Superior temporal gyrus (tissue), 1 donor: ENCODE measurements at regions not wholly inside any gene's neighbourhood (a gene's known extent, or its start where the extent isn't known, plus 50 kb on each side); places are given as distances from the start of the nearest gene placed in this dataset.
"Not testable (repeated sequence)": the region's sequence is repeated elsewhere in the genome, so short reads cannot be mapped to it uniquely, and the experiment has no call there.

Experiments used
- DNase-seq: peaks from one replicate; pipeline ENCODE4 v3.0.0-alpha.2; 2016; ENCODE audit errors: extremely low spot score

- DNase-seq, result no peak
Observed at GRCh38 chr1:213531369-213532310, 456.1 kb upstream of the PROX1 start.

DNA sequence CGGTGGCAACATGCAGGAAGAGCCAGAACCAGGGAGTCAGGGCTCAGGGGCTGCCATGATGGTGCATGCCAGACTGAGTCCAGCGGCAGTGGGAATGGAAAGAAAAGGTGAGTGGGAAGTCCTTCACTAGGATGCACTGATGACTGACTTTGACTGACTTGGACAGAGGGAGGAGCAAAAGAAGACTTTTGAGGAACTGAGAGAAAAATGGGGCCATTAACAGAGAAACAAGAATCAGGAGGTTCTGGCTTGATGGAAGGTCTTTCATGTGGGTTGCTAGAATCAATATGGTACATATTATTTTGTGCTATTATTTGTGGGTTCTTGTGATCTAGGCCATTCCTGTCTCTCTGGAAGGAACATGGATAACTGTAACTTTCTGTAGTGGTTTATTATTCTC lies 454.6 kb upstream of the PROX1 start:
- DNase-seq, result no peak

DNA sequence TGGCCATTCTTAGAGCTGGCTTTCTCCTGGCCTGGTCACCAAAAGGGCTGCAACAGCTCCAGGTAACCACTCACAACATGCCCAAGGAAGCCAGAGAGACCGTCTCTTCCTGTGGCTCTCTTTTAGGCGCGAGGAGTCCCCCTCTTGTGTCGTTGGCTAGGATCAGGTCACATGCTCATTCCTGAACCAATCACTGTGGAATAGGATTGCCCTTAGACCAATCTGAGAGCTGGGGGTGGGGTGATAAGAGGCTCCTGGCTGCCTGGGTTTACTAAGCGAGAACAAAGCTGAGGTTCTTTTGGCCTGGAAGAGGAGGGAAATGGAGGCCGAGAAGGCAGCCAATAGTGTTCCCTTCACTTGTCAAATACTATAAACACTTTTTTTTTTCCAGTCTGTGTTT lies 452.1 kb upstream of the PROX1 start:
- DNase-seq, result no peak

DNA sequence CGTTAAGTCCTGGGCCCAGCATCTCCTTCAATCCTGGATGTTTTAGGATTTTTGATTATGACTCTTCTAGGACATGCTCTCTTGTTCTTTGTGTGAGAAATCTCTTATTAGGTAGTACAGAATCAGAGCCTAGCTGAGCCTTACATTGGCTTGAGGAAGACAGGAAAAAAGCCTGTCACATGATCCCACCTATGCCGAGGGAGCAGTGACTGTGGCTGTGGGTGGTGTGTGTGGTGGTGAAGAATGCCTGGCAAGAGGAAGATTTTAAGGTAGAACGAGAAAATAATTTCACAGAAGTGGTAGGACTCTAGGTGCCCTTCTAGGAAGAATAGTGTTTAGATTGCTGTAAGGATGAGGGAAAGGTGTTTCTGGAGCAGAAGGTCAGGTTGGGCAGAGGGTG lies 449.5 kb upstream of the PROX1 start:
- no peak for DNase-seq

DNA sequence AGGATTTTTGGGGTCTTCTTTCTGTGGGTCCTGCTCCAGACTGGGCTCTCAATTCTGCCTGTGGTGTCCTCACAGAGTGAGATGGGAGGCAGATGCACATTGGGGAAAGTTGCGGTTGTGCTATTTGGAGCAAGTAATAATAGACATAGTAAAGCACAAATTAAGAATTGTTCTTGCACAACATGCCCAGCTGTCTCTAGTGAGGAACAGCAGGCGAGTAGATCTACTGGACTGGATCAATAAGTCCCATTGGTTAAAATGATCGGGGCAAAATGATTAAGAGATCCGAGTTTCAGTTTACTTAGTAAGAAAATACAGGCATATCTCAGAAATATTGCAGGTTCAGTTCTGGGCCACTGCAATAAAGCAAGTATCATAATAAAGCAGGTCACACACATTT lies 448.3 kb upstream of the PROX1 start:
- DNase-seq, result no peak

- DNase-seq, result no peak
Observed at GRCh38 chr1:213541641-213542040, 446.1 kb upstream of the PROX1 start.

GRCh38 chr1:213545181-213545580 lies 442.6 kb upstream of the PROX1 start:
- DNase-seq, result not testable (repeated sequence)

GRCh38 chr1:213549982-213550381 lies 437.8 kb upstream of the PROX1 start:
- DNase-seq, result no peak

- no peak for DNase-seq
Observed at GRCh38 chr1:213550804-213551203, 437.0 kb upstream of the PROX1 start.

DNA sequence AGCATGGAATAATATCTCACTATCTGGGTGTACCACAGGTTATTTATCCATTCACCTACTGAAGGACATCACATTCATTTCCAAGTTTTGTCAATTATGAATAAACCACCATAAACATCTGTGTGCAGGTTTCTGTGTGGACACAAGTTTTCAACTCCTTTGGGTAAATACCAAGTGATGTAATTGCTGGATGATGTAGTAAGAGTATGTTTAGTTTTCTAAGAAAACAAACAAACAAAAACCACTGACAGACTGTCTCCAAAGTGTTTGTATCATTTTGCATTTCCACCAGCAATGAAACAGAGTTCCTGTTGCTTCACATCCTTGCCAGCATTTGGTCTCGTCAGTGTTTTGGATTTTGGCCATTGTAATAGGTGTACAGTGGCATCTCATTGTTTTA lies 435.7 kb upstream of the PROX1 start:
- DNase-seq, result no peak

DNA sequence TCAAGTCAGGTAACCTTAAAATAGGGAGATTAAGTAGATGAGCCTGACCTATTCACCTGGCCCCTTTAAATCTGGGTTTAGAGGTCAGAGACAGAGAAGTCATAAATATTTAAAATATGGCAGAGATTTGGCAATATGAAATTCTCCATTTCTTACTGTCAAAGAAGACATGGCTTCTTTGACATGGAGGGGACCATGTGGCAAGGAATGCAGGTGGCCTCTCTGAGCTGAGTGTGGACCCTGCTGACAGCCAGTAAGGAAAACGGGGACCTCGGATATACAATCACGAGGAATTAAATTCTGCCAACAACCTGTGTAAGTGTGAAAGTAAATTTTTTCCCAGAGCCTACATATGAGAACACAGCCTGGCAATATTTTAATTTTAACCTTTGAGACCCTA lies 427.5 kb upstream of the PROX1 start:
- no peak for DNase-seq

DNA sequence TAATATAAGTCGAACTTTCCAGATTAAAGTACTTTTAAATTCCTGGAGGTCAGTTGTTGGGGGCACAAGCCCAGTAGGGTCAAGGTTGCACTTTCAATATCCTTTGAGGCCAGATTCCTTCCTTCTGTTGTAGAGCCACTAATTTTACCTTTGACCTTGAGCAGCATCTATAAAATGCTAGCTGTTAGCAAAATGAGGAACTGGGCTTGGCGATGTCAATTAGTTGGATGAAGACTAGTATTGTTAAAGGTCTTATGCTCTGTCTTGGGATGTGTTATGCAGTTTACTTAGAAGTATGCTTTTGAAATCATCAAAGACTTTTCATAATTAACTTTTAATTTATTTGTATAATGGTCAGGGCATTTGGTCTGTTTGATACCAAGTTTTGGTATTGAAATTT lies 425.9 kb upstream of the PROX1 start:
- DNase-seq, result no peak

- DNase-seq, result peak; percentile 16
Observed at GRCh38 chr1:213564215-213564659, 423.5 kb upstream of the PROX1 start.

DNA sequence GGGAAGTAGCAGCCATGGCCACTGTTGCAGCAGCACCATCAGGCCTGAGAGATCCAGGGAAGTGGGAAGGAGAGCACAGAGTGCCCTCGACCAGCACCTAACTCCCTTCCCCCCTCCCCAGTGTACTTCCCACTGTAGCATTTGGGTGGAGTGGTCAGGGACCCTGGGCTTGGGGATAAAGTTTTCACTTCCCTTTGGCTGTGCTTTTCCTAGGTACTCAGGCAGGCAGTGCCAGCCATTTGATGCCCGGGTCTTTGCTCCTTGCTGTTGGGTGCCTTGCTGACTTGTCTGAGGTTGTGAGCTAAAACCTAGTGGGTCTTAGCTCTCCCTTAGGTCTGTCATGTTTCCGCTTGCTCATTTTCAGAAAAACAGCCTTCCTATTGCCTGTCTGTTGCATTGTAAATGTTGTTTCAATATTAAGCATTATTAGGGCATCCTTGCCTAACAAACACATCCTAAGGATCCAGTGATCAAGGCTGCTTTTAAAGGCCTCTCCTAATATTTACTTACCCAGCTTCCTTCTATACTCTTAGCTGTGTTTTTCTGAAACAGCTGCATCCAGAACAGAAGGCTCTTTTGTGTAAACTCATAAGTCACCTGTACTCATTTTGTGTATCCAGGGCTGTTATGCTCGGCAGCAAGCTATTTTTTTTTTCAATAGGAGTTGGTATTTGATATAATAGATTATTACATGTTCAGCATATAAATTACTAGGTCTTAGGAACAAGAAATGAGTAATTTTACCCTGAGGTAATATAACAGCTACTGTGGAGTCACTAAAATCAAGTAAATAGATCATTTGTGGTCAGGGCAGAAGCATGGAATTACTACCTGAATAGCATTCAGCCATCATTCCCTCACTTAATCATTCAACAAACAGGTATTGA lies 418.6 kb upstream of the PROX1 start:
- no peak for DNase-seq

GRCh38 chr1:213569816-213570150 lies 418.0 kb upstream of the PROX1 start:
- no peak for DNase-seq

DNA sequence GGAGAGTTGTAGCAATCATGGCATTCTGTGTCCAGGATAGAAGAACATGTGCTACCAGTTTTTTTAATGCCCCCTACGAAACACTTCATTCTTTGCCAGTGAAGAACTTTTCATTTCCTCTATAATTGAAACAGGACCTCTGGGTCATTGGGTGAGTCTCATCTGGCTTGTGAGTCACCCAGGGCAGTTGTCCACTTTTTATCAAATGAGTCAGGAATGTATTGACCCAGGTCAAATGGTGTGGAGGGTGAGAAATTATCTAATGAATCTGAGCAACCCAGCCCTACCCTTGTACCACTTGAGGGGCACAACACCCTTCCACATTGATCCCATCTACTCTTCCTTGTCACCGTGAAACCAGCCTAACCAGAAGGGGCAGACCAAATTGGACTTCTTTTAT lies 417.3 kb upstream of the PROX1 start:
- no peak for DNase-seq

- DNase-seq, result no peak
Observed at GRCh38 chr1:213571419-213571818, 416.4 kb upstream of the PROX1 start.

DNA sequence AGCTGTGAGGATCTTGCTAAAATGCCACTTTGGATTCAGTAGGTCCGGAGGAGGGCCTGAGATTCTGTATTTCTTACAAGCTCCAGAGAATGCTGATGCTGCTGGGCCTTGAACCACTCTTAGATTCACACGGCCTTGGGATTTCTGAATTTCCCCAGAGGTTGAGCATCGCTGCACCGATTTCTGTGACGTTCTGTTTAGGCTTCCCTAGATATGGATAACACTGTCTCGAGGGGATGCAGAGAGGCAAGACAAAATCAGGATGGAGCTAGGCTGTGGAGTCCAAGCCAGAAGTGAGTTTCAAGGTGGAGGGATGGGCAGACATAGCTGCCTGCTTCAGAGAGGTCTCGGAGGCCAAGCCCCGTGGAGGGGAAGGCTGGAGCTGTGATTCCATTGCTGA lies 415.9 kb upstream of the PROX1 start:
- no peak for DNase-seq

DNA sequence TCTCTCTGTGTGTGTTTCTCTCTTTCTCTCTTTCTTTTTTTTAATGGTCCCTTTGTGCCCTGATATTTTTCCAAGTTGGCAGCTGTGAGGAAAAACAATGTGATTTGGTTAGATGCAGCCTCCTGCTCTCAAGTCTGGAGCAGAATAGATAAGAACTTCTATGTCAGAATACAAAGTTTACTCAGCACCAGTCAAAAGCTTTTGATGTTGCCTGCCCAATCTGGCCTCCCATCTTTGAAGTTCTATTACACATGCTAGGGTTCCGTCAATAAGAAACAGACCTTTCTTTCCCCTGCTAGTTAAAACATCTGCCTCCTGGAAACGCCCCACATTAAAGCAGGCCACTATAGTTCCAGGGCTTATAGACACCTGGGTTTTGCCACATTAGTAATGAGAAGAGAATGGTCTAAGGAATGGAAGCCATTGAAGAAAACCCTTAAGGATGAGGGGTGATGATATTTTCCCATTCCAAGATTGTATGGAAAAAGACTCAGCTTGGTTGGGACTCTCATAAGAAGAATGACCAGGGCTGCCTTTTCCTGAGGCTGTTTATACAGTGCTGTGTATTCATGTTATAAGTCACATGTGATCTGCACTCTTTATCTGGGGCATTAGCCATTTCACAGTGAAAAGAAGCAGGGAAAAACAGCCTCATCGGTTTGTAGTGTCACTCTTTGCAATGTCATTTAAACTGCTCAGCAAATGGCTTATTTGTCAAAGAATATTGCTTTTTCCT lies 414.7 kb upstream of the PROX1 start:
- DNase-seq, result no peak

DNA sequence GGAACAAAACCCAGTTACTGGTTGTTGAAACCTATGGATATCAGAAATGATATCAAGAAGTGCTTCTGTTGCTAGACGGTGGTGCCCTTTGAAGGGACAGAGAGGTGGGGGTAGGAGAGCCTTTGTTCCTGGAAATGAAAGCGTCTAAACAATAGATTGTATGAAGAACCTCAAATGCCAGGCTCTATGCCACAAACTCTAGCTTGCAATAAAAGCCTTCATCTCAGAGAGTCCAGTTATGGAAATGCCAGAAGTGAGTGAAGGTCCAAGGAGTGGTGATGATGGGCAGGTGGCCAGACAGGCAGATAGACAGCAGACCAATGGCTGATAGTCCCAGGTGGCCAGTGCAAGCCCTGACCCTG lies 414.1 kb upstream of the PROX1 start:
- no peak for DNase-seq

- no peak for DNase-seq
Observed at GRCh38 chr1:213582976-213583567, 404.7 kb upstream of the PROX1 start.

DNA sequence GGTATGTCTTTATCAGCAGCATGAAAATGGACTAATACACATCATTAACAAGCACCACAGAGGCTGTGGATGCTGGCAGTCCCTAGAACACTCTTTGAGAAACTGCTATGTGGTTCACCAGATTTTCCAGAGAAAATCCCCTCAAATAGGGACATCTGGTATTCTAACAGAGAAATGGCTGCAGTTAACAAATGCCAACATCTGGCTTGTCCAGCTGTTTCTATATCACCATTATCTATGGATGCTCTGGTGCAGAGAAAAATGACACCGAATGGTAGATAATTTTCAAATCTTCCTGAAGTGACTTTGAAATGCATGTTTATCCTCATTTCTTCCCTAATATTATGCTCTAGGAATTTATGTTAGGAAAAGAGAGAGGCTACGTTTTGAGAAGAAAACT lies 403.5 kb upstream of the PROX1 start:
- no peak for DNase-seq
